PC-3 (cell line): ENCODE measurements at regions not wholly inside any gene's neighbourhood (a gene's known extent, or its start where the extent isn't known, plus 50 kb on each side); places are given as distances from the start of the nearest gene placed in this dataset.

Experiments used
- ATAC-seq: fragments of 200-7000 bp; cut with Tn5 transposase; 2 replicates; pipeline ENCODE4 v1.9.1; 2020; ENCODE audit warnings: mild to moderate bottlenecking, moderate library complexity
- BruUV-seq: library from RNA; stranded (reverse); fragments of 400-500 nt; replicated peaks from 2 replicates; lab custom pipeline; 2021; lab: Mats Ljungman, UMichigan
- CTCF ChIA-PET: fragments of 300-600 bp; sonication (Branson Sonifier 250); formaldehyde crosslinking; loops from one replicate; lab custom pipeline; 2022; ENCODE audit warnings: antibody characterized with exemption; lab: Charles Lee
- POLR2A ChIA-PET: fragments of 300-600 bp; sonication (Branson Sonifier 250); formaldehyde crosslinking; loops from one replicate; lab custom pipeline; 2022; ENCODE audit warnings: antibody characterized with exemption; ENCODE audit not compliant: unreplicated experiment; lab: Charles Lee
- DNase-seq: peaks from one replicate; pipeline ENCODE4 v3.0.0-alpha.2; 2015
- H2AFZ ChIP-seq: fragments of 300-600 bp; sonication (generic); 2 replicates; pipeline ENCODE4 v1.6.0; 2016; ENCODE audit warnings: antibody characterized with exemption, low read length
- H3F3A ChIP-seq: fragments of 300-600 bp; sonication (generic); one replicate; pipeline ENCODE4 v1.6.0; 2017; ENCODE audit warnings: antibody characterized with exemption, low read length, control low read depth, mild to moderate bottlenecking; ENCODE audit not compliant: unreplicated experiment
- H3K27ac ChIP-seq: fragments of 300-600 bp; sonication (generic); 2 replicates; pipeline ENCODE4 v1.5.1; 2016; ENCODE audit warnings: mild to moderate bottlenecking, low read length
- H3K27me3 ChIP-seq: fragments of 300-600 bp; sonication (generic); 2 replicates; pipeline ENCODE4 v1.6.1; 2016; ENCODE audit warnings: low read length, mixed read lengths
- H3K36me3 ChIP-seq: fragments of 300-600 bp; sonication (generic); 2 replicates; pipeline ENCODE4 v1.6.1; 2016; ENCODE audit warnings: low read depth, mixed run types, low read length, mixed read lengths
- H3K4me1 ChIP-seq: fragments of 300-600 bp; sonication (generic); 2 replicates; pipeline ENCODE4 v1.5.1; 2016; ENCODE audit warnings: low read length; ENCODE audit not compliant: insufficient read depth
- H3K4me2 ChIP-seq: fragments of 300-600 bp; sonication (generic); 2 replicates; pipeline ENCODE4 v1.6.0; 2016; ENCODE audit warnings: low read length
- H3K4me3 ChIP-seq: fragments of 300-600 bp; sonication (generic); 2 replicates; pipeline ENCODE4 v1.5.1; 2016; ENCODE audit warnings: mild to moderate bottlenecking, low read length, mixed read lengths
- H3K79me2 ChIP-seq: fragments of 300-600 bp; sonication (generic); 2 replicates; pipeline ENCODE4 v1.6.1; 2017; ENCODE audit warnings: low read length, mixed read lengths
- H3K9ac ChIP-seq: fragments of 300-600 bp; sonication (generic); 2 replicates; pipeline ENCODE4 v1.6.0; 2016; ENCODE audit warnings: mild to moderate bottlenecking, low read length
- H3K9me2 ChIP-seq: fragments of 300-600 bp; sonication (generic); replicated peaks from 2 replicates; pipeline ENCODE4 v1.6.1; 2016; ENCODE audit warnings: mixed run types, low read length, mixed read lengths
- H3K9me3 ChIP-seq: fragments of 300-600 bp; sonication (generic); 2 replicates; pipeline ENCODE4 v1.6.1; 2016; ENCODE audit warnings: low read length, mixed read lengths
- H4K20me1 ChIP-seq: fragments of 300-600 bp; sonication (generic); 2 replicates; pipeline ENCODE4 v1.6.1; 2016; ENCODE audit warnings: low read length, mixed read lengths
- CTCF ChIP-seq: fragments of 300-600 bp; sonication (generic); conservative IDR thresholded peaks from 2 replicates; pipeline ENCODE4 v1.5.1; 2017; ENCODE audit warnings: antibody characterized with exemption, low read depth, mild to moderate bottlenecking, low read length
- EZH2 ChIP-seq: fragments of 300-600 bp; sonication (generic); IDR thresholded peaks from one replicate; pipeline ENCODE4 v1.6.1; 2017; ENCODE audit warnings: antibody characterized with exemption, mild to moderate bottlenecking, low read length; ENCODE audit not compliant: unreplicated experiment
- EZH2phosphoT487 ChIP-seq: fragments of 300-600 bp; sonication (generic); IDR thresholded peaks from 2 replicates; pipeline ENCODE4 v1.6.1; 2018; ENCODE audit warnings: mild to moderate bottlenecking, antibody characterized with exemption, low read length, borderline replicate concordance
- intact Hi-C: fragments of 100-400 bp; cut with micrococcal nuclease; formaldehyde crosslinking; loops from 2 replicates; pipeline ENCODE4 v1.9.0; 2023

GRCh38 chr11:11081776-11082175 lies 223.9 kb upstream of the ZBED5 start:
- intact Hi-C loops: no loop called here

GRCh38 chr11:11081288-11081687 lies 223.4 kb upstream of the ZBED5 start:
- intact Hi-C loops: no loop called here
- ATAC-seq: no peak
- no peak overlapping the region for H3K4me3 ChIP-seq
- no peaks in the 10 kb centered on the region for H3K4me1 ChIP-seq
- BruUV-seq: no TSS peak
- no peaks in the 10 kb centered on the region for H3K9me2 ChIP-seq
- peaks cover 38% of the 10 kb centered on the region for H3K27me3 ChIP-seq
- no peak for TF ChIP-seq EZH2phosphoT487
- TF ChIP-seq CTCF: no peak
- no peak for TF ChIP-seq EZH2
- no peaks in the 10 kb centered on the region for H3K9me3 ChIP-seq
- H4K20me1 ChIP-seq: no peaks in the 10 kb centered on the region
- no peaks in the 10 kb centered on the region for H3K36me3 ChIP-seq
- ChIA-PET CTCF (no interaction called here), POLR2A (interaction anchor here (0.5 kb wide), 1 partner anchor 40 kb away, joined by 11 read pairs; no protein-coding TSS in a partner anchor)
- no peaks in the 10 kb centered on the region for H3K79me2 ChIP-seq
- no peak overlapping the region for H3K9ac ChIP-seq
- no peaks in the 10 kb centered on the region for H3F3A ChIP-seq
- H2AFZ ChIP-seq: no peak overlapping the region
- H3K27ac ChIP-seq: no peak overlapping the region
- no peak overlapping the region for H3K4me2 ChIP-seq
- no peak for DNase-seq

More at GRCh38 chr11:11081776-11082175, 223.9 kb upstream of the ZBED5 start:
- no peak overlapping the region for H2AFZ ChIP-seq
- no peak overlapping the region for H3K4me3 ChIP-seq
- TF ChIP-seq EZH2phosphoT487: no peak
- TF ChIP-seq CTCF: no peak
- no peak for TF ChIP-seq EZH2
- H4K20me1 ChIP-seq: no peaks in the 10 kb centered on the region
- H3K27ac ChIP-seq: no peak overlapping the region
- no peaks in the 10 kb centered on the region for H3K9me3 ChIP-seq
- ChIA-PET CTCF (no interaction called here), POLR2A (interaction anchor here (0.5 kb wide), 1 partner anchor 40 kb away, joined by 11 read pairs; no protein-coding TSS in a partner anchor)
- H3K4me1 ChIP-seq: no peaks in the 10 kb centered on the region
- DNase-seq: no peak
- H3K4me2 ChIP-seq: no peak overlapping the region
- H3K79me2 ChIP-seq: no peaks in the 10 kb centered on the region
- H3K9me2 ChIP-seq: no peaks in the 10 kb centered on the region
- H3F3A ChIP-seq: no peaks in the 10 kb centered on the region
- no peak overlapping the region for H3K9ac ChIP-seq
- H3K27me3 ChIP-seq: peaks cover 38% of the 10 kb centered on the region
- no peak for ATAC-seq
- no TSS peak for BruUV-seq
- H3K36me3 ChIP-seq: no peaks in the 10 kb centered on the region

DNA sequence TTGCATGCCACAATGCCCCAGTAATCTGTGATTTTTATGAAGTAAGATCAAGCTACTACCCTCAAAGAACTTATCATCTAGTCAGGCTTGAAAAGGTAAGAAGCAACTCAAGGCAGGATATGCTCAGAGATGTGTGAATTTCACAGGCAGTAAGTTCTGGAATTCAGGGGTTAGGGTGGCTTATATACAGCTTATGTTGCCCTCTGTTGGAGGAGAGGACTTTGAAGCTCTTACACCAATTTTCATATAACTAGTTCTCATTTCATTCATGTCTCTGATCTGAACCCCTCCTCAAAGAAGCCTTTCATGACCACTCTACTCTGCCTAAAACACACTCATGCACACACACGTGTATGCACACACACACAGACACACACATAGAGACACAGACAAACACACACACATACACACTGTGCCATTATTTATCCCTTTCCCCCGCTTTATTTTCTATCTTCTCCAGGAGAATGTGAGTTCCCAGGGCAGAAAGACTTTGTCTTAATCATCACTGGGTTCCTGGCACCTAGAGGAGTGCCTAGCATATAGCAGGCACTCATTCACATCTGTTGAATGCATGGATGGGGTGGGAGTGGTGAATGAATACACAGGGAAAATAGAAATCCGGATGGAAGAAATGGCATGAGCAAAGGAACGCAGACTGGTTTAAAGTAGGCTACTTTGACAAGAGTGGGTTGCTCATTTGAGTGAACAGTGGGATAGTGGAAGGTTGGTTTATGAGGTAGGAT lies 220.7 kb upstream of the ZBED5 start:
- H3K36me3 ChIP-seq: no peaks in the 10 kb centered on the region
- H3F3A ChIP-seq: no peaks in the 10 kb centered on the region
- no peaks in the 10 kb centered on the region for H4K20me1 ChIP-seq
- CTCF ChIA-PET: interaction anchor here (1.1 to 1.8 kb wide), 2 partner anchors 20 to 51 kb away, joined by 7 to 14 read pairs; no protein-coding TSS in a partner anchor
- peak; percentile 23 for DNase-seq
- H3K9me3 ChIP-seq: no peaks in the 10 kb centered on the region
- H3K4me2 ChIP-seq: no peak overlapping the region
- POLR2A ChIA-PET: no interaction called here
- peak; percentile 51 for ATAC-seq
- H3K9me2 ChIP-seq: no peaks in the 10 kb centered on the region
- peaks cover 29% of the 10 kb centered on the region for H3K27me3 ChIP-seq
- no TSS peak for BruUV-seq
- H3K79me2 ChIP-seq: no peaks in the 10 kb centered on the region
- H3K4me3 ChIP-seq: no peak overlapping the region
- TF ChIP-seq CTCF: peak; percentile 45; the same call in 1 of the 2 replicates
- no peak for TF ChIP-seq EZH2
- H3K9ac ChIP-seq: no peak overlapping the region
- H3K4me1 ChIP-seq: no peaks in the 10 kb centered on the region
- H2AFZ ChIP-seq: no peak overlapping the region
- intact Hi-C loops: loop anchor here (5.0 kb wide), 1 partner anchor 146 kb away; no protein-coding TSS in a partner anchor
- no peak overlapping the region for H3K27ac ChIP-seq
